K562 (cell line): ENCODE measurements at regions not wholly inside any gene's neighbourhood (a gene's known extent, or its start where the extent isn't known, plus 50 kb on each side); places are given as distances from the start of the nearest gene placed in this dataset.

Experiments
- BRCA1 ChIP-seq, 2 experiments: fragments of 450-650 bp in 1 of 2; sonication (generic) in 1 of 2; formaldehyde crosslinking in 1 of 2; IDR thresholded peaks; 2 replicates each; pipeline versions ENCODE4 v1.5.0 to v1.6.1; 2017 to 2020; ENCODE audit warnings: mild to moderate bottlenecking in 1 of 2, missing genetic modification reagents in 1 of 2
- LARP7 ChIP-seq: fragments of 450-650 bp; IDR thresholded peaks from 2 replicates; pipeline ENCODE4 v1.6.1; 2016
- MYC ChIP-seq, 2 experiments: fragments of 250-450 bp in 1 of 2; sonication (Bioruptor Pico) in 1 of 2; IDR thresholded peaks; 2 replicates each; pipeline versions ENCODE4 v1.5.1 to v1.6.1; 2012 to 2021; ENCODE audit warnings: low read depth in 2 of 2, borderline replicate concordance in 1 of 2, improper control_type of control experiment in 1 of 2, low read length in 1 of 2, mild to moderate bottlenecking in 1 of 2, moderate library complexity in 1 of 2
- POLR2AphosphoS5 ChIP-seq: IDR thresholded peaks from 2 replicates; pipeline ENCODE4 v1.6.1; 2011; ENCODE audit warnings: mild to moderate bottlenecking, low read depth, low read length, moderate library complexity; ENCODE audit not compliant: control insufficient read depth, insufficient read depth
- TBP ChIP-seq: optimal IDR thresholded peaks from 2 replicates; pipeline ENCODE3; 2011; ENCODE audit warnings: low read depth, low read length, improper control_type of control experiment

GRCh38 chr1:175877939-175878737, 134.7 kb upstream of the TNR start:
- TF ChIP-seq MYC (IDR thresholded peaks at IDR 0.05; ENCODE audit: low read depth, low read length) (no peak), MYC (CRISPR knock-in tag; IDR thresholded peaks at IDR 0.05; ENCODE audit: borderline replicate concordance, low read depth) (no peak), LARP7 (no peak), TBP (no peak), POLR2AphosphoS5 (no peak), BRCA1 (IDR thresholded peaks at IDR 0.05) (no peak), BRCA1 (CRISPR knock-in tag; IDR thresholded peaks at IDR 0.05) (no peak)
